GM18519 (cell line): ENCODE measurements at regions not wholly inside any gene's neighbourhood (a gene's known extent, or its start where the extent isn't known, plus 50 kb on each side); places are given as distances from the start of the nearest gene placed in this dataset.
"Not testable (repeated sequence)": the region's sequence is repeated elsewhere in the genome, so short reads cannot be mapped to it uniquely, and the experiment has no call there.

Experiments
- ATAC-seq: cut with Tn5 transposase; IDR thresholded peaks from one replicate; pipeline ENCODE4 v1.9.1; 2021; ENCODE audit warnings: mild to moderate bottlenecking, moderate library complexity; ENCODE audit not compliant: unreplicated experiment, low FRiP score

GRCh38 chr5:114120166-114120565, 241.7 kb upstream of the KCNN2 start:
- ATAC-seq: no peak

- ATAC-seq: no peak
These were observed 239.0 kb upstream of the KCNN2 start for GRCh38 chr5:114122852-114123251.

- ATAC-seq: no peak
These were observed 238.2 kb upstream of the KCNN2 start for GRCh38 chr5:114123654-114124053.

- no peak for ATAC-seq
These were observed 215.5 kb upstream of the KCNN2 start for GRCh38 chr5:114146398-114146797.

- no peak for ATAC-seq
These were observed 213.6 kb upstream of the KCNN2 start for GRCh38 chr5:114148253-114148652.

GRCh38 chr5:114148728-114149127, 213.1 kb upstream of the KCNN2 start:
- ATAC-seq: not testable (repeated sequence)

GRCh38 chr5:114152656-114153360, 209.1 kb upstream of the KCNN2 start:
- no peak for ATAC-seq

- ATAC-seq: no peak
These were observed 208.5 kb upstream of the KCNN2 start for GRCh38 chr5:114153392-114153791.

GRCh38 chr5:114153833-114154232, 208.0 kb upstream of the KCNN2 start:
- ATAC-seq: no peak

GRCh38 chr5:114166081-114166480, 195.8 kb upstream of the KCNN2 start:
- no peak for ATAC-seq

GRCh38 chr5:114174131-114174530, 187.7 kb upstream of the KCNN2 start:
- no peak for ATAC-seq

GRCh38 chr5:114174837-114175236, 187.0 kb upstream of the KCNN2 start:
- no peak for ATAC-seq

- ATAC-seq: no peak
These were observed 185.5 kb upstream of the KCNN2 start for GRCh38 chr5:114176356-114176755.

- ATAC-seq: no peak
These were observed 182.7 kb upstream of the KCNN2 start for GRCh38 chr5:114179134-114179533.

- no peak for ATAC-seq
These were observed 177.9 kb upstream of the KCNN2 start for GRCh38 chr5:114184006-114184405.

GRCh38 chr5:114185274-114185673, 176.6 kb upstream of the KCNN2 start:
- ATAC-seq: no peak

- no peak for ATAC-seq
These were observed 170.4 kb upstream of the KCNN2 start for GRCh38 chr5:114191441-114191840.

GRCh38 chr5:114192108-114192507, 169.8 kb upstream of the KCNN2 start:
- ATAC-seq: no peak

GRCh38 chr5:114201332-114201731, 160.5 kb upstream of the KCNN2 start:
- no peak for ATAC-seq

GRCh38 chr5:114204923-114205322, 156.9 kb upstream of the KCNN2 start:
- ATAC-seq: no peak

- no peak for ATAC-seq
These were observed 155.2 kb upstream of the KCNN2 start for GRCh38 chr5:114206640-114207039.

GRCh38 chr5:114207615-114208014, 154.3 kb upstream of the KCNN2 start:
- no peak for ATAC-seq

GRCh38 chr5:114208120-114208519, 153.8 kb upstream of the KCNN2 start:
- ATAC-seq: no peak
